HPDE6-E6E7 (cell line): ENCODE measurements at regions not wholly inside any gene's neighbourhood (a gene's known extent, or its start where the extent isn't known, plus 50 kb on each side); places are given as distances from the start of the nearest gene placed in this dataset.

Experiments used
- DNase-seq: peaks from one replicate; pipeline ENCODE4 v3.0.0; 2011; ENCODE audit warnings: missing footprints; ENCODE audit errors: extremely low spot score

- DNase-seq = no peak
These were observed 334.4 kb upstream of the SALL3 start for GRCh38 chr18:78645216-78645615.

- no peak for DNase-seq
These were observed 332.6 kb upstream of the SALL3 start for GRCh38 chr18:78647018-78647417.

GRCh38 chr18:78649421-78649820 is 330.2 kb upstream of the SALL3 start:
- no peak for DNase-seq

GRCh38 chr18:78650926-78651325 is 328.7 kb upstream of the SALL3 start:
- DNase-seq = no peak

- DNase-seq = no peak
These were observed 327.5 kb upstream of the SALL3 start for GRCh38 chr18:78652001-78652545.

GRCh38 chr18:78655921-78656320 is 323.7 kb upstream of the SALL3 start:
- no peak for DNase-seq

GRCh38 chr18:78656346-78656925 is 323.2 kb upstream of the SALL3 start:
- no peak for DNase-seq

GRCh38 chr18:78658531-78658930 is 321.1 kb upstream of the SALL3 start:
- DNase-seq = no peak

GRCh38 chr18:78659057-78659456 is 320.6 kb upstream of the SALL3 start:
- DNase-seq = no peak

GRCh38 chr18:78659748-78660147 is 319.9 kb upstream of the SALL3 start:
- no peak for DNase-seq

- no peak for DNase-seq
These were observed 319.3 kb upstream of the SALL3 start for GRCh38 chr18:78660311-78660710.

GRCh38 chr18:78661316-78661715 is 318.3 kb upstream of the SALL3 start:
- DNase-seq = no peak

- DNase-seq = no peak
These were observed 316.7 kb upstream of the SALL3 start for GRCh38 chr18:78662879-78663278.

- no peak for DNase-seq
These were observed 315.6 kb upstream of the SALL3 start for GRCh38 chr18:78664048-78664447.

GRCh38 chr18:78664848-78665247 is 314.8 kb upstream of the SALL3 start:
- no peak for DNase-seq

GRCh38 chr18:78665644-78666043 is 314.0 kb upstream of the SALL3 start:
- no peak for DNase-seq

- DNase-seq = no peak
These were observed 312.8 kb upstream of the SALL3 start for GRCh38 chr18:78666666-78667335.

GRCh38 chr18:78670778-78671391 is 308.7 kb upstream of the SALL3 start:
- DNase-seq = no peak

GRCh38 chr18:78671551-78671950 is 308.1 kb upstream of the SALL3 start:
- no peak for DNase-seq

GRCh38 chr18:78672862-78673446 is 306.7 kb upstream of the SALL3 start:
- DNase-seq = no peak

GRCh38 chr18:78673516-78674321 is 305.9 kb upstream of the SALL3 start:
- DNase-seq = no peak

GRCh38 chr18:78675231-78675630 is 304.4 kb upstream of the SALL3 start:
- no peak for DNase-seq
